ENCODE measurements at regions not wholly inside any gene's neighbourhood (a gene's known extent, or its start where the extent isn't known, plus 50 kb on each side); places are given as distances from the start of the nearest gene placed in this dataset.

GRCh38 chr1:104797982-104798381 is 1048.3 kb downstream of the AMY1C start:
- TF ChIP-seq CTCF (IDR thresholded peaks at IDR 0.05) (no peak), POLR2A (IDR thresholded peaks at IDR 0.05) (no peak), POLR2AphosphoS5 (IDR thresholded peaks at IDR 0.05) (no peak)
